ENCODE measurements at regions not wholly inside any gene's neighbourhood (a gene's known extent, or its start where the extent isn't known, plus 50 kb on each side); places are given as distances from the start of the nearest gene placed in this dataset.

GRCh38 chr6:43915208-43915869 lies 145.3 kb downstream of the VEGFA start:
- DNase-seq: no peak

- DNase-seq: no peak
Observed at GRCh38 chr6:43914272-43915147, 144.5 kb downstream of the VEGFA start.

GRCh38 chr6:43913375-43914271 lies 143.6 kb downstream of the VEGFA start:
- no peak for DNase-seq

GRCh38 chr6:43912598-43913371 lies 142.8 kb downstream of the VEGFA start:
- no peak for DNase-seq

GRCh38 chr6:43912116-43912577 lies 142.1 kb downstream of the VEGFA start:
- DNase-seq: no peak

- peak; percentile 41 for DNase-seq
Observed at GRCh38 chr6:43911354-43912115, 141.5 kb downstream of the VEGFA start.

- DNase-seq: no peak
Observed at GRCh38 chr6:43910638-43911353, 140.8 kb downstream of the VEGFA start.

GRCh38 chr6:43910149-43910637 lies 140.2 kb downstream of the VEGFA start:
- no peak for DNase-seq

GRCh38 chr6:43909474-43910148 lies 139.6 kb downstream of the VEGFA start:
- DNase-seq: no peak

- no peak for DNase-seq
Observed at GRCh38 chr6:43907789-43908472, 137.9 kb downstream of the VEGFA start.

GRCh38 chr6:43907312-43907711 lies 137.3 kb downstream of the VEGFA start:
- no peak for DNase-seq

GRCh38 chr6:43904311-43905123 lies 134.5 kb downstream of the VEGFA start:
- no peak for DNase-seq

- no peak for DNase-seq
Observed at GRCh38 chr6:43903739-43904290, 133.8 kb downstream of the VEGFA start.

GRCh38 chr6:43901733-43902230 lies 131.8 kb downstream of the VEGFA start:
- no peak for DNase-seq

- DNase-seq: no peak
Observed at GRCh38 chr6:43900916-43901732, 131.1 kb downstream of the VEGFA start.

- no peak for DNase-seq
Observed at GRCh38 chr6:43900560-43900915, 130.5 kb downstream of the VEGFA start.

GRCh38 chr6:43899830-43900229 lies 129.8 kb downstream of the VEGFA start:
- no peak for DNase-seq

All from NCI-H1417 treated with DMSO at 0.1 percent for 48 hours (cell line).